ENCODE measurements at regions not wholly inside any gene's neighbourhood (a gene's known extent, or its start where the extent isn't known, plus 50 kb on each side); places are given as distances from the start of the nearest gene placed in this dataset.
"Not testable (repeated sequence)": the region's sequence is repeated elsewhere in the genome, so short reads cannot be mapped to it uniquely, and the experiment has no call there.

- no peak for DNase-seq (ENCODE audit: low read depth)
These were observed 52.1 kb downstream of the CARTPT start for GRCh38 chr5:71771191-71771590.

GRCh38 chr5:71778678-71779276 lies 59.7 kb downstream of the CARTPT start:
- DNase-seq (ENCODE audit: low read depth), result no peak

GRCh38 chr5:71780597-71780996 lies 61.5 kb downstream of the CARTPT start:
- no peak for DNase-seq (ENCODE audit: low read depth)

- DNase-seq (ENCODE audit: low read depth), result no peak
These were observed 63.3 kb downstream of the CARTPT start for GRCh38 chr5:71782393-71782770.

DNA sequence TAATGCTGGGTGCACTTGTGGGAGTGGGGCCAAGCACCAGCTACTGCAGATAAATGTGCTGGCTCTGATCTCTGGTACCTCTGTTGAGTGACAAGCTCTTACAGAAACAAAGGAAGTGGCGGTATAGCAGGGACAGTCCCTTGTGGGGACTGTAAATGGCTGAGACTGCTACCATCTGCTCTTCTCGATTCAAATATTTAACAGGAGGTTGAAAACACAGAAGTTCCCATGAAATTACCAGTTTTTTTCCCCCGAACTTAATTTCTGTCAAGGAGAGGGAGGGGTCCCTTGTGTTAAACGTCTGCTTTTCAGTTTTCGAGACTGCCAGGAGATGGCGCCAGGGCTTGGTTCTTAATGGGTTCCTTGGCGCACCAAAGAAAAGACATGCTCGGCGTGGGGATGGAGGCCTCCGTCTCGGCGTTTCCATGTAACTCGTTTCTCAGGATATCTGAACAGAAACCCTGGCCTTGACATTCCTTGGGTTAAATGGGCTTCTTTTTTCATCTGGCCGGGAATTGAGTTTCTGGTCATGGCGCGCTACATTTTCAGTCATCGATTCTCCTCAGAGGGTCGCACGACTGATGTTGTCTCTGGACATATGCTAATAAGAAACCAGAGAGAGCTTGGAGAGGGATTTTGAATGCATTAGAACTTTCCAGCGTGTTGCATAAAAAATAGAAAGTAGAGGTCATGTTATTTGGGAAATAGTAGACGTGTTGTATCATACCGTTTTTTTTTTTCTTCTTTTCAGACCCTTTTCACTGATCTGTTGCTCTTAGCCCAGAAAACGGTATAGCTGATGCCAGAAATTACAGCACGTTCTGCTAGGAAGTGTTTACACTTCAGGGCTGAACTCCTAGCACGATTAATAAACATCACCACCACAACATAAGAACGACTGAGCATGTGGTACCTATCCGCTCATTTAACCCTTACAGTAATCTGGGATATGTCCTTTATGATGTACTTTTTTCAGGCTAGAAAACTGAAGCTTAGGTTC lies 64.0 kb downstream of the CARTPT start:
- peak; percentile 32 for DNase-seq (ENCODE audit: low read depth)

DNA sequence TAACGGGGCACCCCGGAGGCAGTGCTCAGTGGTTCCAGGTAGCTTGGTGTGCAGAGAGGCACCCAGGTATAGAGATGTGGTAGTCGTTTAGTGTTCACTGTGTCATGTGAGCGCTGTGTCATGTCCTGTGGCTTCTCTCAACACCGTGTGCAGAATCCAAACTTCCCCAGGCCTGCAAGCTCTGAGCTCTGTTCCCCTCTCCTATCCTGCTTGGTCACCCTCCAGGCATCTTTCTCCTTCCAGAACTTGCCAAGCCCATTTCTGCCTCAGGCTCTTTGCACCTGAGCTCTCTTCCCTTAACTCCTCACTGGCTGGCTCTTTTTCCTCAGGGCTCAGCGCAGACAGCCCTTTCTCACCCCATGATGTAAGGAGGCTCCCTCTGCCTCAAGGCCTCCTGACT lies 64.8 kb downstream of the CARTPT start:
- DNase-seq (ENCODE audit: low read depth), result no peak

DNA sequence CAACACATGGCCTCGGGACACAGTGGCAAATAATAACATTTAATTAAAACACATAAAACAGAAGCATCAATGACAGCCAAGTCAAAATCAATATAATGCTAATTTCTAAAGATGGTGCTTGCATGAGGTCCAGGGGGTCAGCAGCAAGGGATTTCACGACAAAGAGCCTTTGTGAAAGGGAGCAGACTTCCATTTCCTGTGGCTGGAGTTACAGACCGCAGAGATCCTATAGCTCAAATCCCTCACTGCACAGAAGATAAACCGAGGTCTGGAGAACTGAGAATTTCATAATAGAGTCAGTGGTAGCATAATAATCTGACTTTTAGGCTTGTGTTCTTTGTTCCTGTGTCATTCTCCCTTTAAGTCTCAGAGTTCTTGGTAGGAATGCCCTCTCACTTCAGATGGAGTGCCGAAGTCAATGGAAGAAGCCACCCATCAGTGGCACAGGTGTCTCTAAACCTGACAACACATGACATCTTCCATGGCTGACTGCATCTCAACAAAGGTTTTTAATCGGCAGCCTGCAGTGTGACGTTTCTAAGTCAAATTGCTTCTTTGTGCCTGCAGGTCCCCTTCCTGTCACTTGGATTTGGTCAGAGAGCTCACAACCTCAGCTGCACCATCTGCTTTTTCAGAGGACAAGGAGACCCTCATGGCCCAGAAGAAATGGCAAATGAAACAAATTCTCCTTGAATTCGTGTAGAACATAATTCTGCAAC lies 67.4 kb downstream of the CARTPT start:
- DNase-seq (ENCODE audit: low read depth), result no peak

GRCh38 chr5:71788794-71789193 lies 69.7 kb downstream of the CARTPT start:
- DNase-seq (ENCODE audit: low read depth), result no peak

DNA sequence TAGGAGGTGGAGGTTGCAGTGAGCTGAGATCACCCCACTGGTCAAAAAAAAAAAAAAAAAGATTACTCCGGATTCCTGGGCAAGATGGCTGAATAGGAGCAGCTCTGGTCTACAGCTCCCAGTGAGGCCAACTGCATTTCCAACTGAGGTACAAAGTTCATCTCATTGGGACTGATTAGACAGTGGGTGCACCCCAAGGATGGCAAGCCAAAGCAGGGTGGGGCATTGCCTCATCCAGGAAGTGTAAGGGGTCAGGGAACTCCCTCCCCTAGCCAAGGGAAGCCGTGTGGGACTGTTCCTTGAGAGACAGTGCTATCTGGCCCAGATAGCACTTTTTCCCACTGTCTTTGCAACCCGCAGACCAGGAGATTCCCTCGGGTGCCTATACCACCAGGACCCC lies 70.7 kb downstream of the CARTPT start:
- no peak for DNase-seq (ENCODE audit: low read depth)

DNA sequence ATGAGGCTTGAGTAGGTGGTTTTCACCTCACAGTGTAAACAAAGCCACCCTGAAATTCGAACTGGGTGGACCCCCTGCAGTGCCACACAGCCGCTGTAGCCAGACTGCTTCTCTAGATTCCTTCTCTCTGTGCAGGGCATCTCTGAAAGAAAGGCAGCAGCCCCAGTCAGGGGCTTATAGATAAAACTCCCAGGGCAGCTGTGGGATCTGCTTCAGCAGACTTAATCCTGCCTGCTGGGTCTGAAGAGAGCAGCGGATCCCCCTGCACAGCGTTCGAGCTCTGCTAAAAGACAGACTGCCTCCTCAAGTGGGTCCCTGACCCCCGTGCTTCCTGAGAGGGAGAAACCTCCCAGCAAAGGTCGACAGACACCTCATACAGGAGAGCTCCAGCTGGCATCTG lies 71.4 kb downstream of the CARTPT start:
- no peak for DNase-seq (ENCODE audit: low read depth)

DNA sequence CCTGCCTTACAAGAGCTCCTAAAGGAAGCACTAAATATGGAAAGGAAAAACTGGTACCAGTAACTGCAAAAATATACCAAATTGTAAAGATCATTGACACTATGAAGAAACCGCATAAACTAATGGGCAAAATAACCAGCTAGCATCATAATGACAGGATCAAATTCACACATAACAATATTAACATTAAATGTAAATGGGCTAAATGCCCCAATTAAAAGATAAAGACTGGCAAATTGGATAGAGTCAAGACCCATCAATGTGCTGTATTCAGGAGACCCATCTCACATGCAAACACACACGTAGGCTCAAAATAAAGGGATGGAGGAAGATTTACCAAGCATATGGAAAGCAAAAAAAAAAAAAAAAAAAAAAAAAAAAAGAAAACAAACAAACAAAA lies 73.0 kb downstream of the CARTPT start:
- not testable (repeated sequence) for DNase-seq (ENCODE audit: low read depth)

- DNase-seq (ENCODE audit: low read depth), result no peak
These were observed 75.1 kb downstream of the CARTPT start for GRCh38 chr5:71794061-71794695.

DNA sequence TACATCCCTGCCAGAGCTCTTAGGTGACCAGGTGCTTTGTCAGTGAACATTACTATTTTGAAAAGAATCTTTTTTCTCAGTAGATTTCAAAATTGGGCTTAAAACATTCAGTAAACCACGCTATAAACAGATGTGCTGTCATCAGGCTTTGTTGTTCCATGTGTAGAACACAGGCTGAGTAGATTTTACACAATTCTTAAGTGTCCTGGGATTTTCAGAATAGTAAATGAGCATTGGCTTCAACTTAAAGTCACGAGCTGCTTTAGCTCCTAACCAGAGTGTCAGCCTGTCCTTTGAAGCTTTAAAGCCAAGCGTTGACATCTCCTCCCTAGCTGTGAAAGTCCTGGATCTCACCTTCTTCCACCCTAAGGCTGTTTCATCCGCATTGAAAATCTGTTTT lies 83.6 kb downstream of the CARTPT start:
- no peak for DNase-seq (ENCODE audit: low read depth)

DNA sequence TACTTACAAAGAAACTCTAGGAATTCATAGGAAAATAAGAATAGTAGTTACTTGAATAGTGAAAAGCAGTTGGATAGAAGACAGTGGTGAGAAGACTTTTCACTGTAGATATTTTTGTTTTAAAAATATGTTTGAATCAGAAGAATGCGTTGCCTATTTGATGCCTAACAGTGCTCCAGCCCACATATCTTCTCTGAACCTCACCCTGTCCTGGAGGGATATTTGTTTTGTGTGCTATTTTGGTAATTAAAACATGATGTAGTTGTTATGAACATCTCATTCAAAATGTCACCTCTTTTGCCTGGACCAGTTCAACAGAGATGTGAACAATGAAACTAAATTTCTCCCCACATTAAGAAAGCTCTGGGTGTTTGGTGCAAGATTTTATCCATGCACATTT lies 87.6 kb downstream of the CARTPT start:
- DNase-seq (ENCODE audit: low read depth), result no peak

- DNase-seq (ENCODE audit: low read depth), result no peak
These were observed 88.8 kb downstream of the CARTPT start for GRCh38 chr5:71807909-71808308.

- no peak for DNase-seq (ENCODE audit: low read depth)
These were observed 90.4 kb downstream of the CARTPT start for GRCh38 chr5:71809446-71809845.

DNA sequence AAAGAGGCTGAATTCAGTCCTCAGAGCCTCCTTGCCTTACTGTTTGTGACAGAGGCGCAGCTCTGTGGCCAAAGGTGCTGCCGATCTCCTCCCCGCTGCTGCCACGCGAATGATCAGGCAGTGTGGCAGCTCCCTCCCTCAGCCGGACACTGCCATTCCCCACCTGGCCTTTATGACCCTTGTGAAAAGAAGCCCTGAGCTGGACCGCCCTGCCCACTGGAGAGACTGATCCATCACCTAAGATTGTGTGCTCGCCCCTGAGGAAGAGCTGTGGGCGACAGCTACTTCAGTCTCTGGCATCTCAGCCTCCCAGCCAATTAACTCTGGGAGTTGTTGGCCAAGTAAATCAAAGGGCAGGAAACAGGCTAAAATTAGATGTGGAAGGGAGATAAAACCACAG lies 90.9 kb downstream of the CARTPT start:
- DNase-seq (ENCODE audit: low read depth), result no peak

GRCh38 chr5:71810471-71811195 lies 91.6 kb downstream of the CARTPT start:
- no peak for DNase-seq (ENCODE audit: low read depth)

GRCh38 chr5:71811779-71812178 lies 92.7 kb downstream of the CARTPT start:
- no peak for DNase-seq (ENCODE audit: low read depth)

DNA sequence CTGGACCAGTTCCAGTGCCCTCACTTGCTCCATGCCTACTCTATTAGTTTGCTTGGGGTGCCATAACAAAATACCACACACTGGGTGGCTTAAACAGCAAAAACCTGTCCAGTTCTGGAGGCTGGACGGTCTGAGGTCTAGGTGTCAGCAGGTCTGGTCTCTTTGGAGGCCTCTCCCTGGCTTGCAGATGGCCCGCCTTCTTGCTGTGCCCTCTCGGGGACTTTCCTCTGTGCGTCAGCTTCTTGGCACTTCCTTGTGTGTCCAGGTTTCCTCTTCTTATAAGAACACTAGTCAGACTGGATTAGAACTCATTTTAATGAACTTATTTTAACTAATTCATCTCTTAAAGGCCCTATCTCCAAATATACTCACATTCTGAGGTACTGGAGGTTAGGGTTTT lies 97.2 kb downstream of the CARTPT start:
- DNase-seq (ENCODE audit: low read depth), result no peak

DNA sequence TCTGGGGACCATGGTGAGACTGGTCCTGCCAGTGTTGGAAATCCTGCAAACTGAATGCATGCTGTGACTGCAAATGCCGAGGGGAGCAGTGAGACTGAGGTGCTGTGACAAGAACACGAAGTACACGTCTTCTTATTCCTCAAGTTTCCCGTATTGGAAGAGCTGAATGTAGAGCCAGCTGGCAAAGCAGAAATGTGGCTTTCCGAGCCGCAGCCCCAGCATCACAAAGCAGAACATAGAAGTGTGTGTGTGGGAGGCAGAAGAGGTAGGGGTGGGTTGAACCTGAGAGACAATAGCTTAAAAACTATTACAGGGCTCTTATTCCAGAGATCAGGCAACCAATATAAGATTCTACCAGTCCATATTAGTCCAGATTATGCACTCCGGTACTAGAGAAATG lies 98.8 kb downstream of the CARTPT start:
- no peak for DNase-seq (ENCODE audit: low read depth)

- DNase-seq (ENCODE audit: low read depth), result no peak
These were observed 102.0 kb downstream of the CARTPT start for GRCh38 chr5:71821029-71821428.
